ENCODE measurements at regions not wholly inside any gene's neighbourhood (a gene's known extent, or its start where the extent isn't known, plus 50 kb on each side); places are given as distances from the start of the nearest gene placed in this dataset.

- no peak for DNase-seq
Observed at GRCh38 chr12:76611533-76611932, 52.0 kb upstream of the OSBPL8 start.

- no peak for DNase-seq
Observed at GRCh38 chr12:76614364-76614763, 54.8 kb upstream of the OSBPL8 start.

GRCh38 chr12:76618031-76618430 lies 58.5 kb upstream of the OSBPL8 start:
- no peak for DNase-seq

- peak; percentile 69 for DNase-seq
Observed at GRCh38 chr12:76621582-76622024, 62.0 kb upstream of the OSBPL8 start.

GRCh38 chr12:76622351-76622750 lies 62.8 kb upstream of the OSBPL8 start:
- no peak for DNase-seq

- no peak for DNase-seq
Observed at GRCh38 chr12:76622915-76623314, 63.3 kb upstream of the OSBPL8 start.

GRCh38 chr12:76623931-76624330 lies 64.4 kb upstream of the OSBPL8 start:
- no peak for DNase-seq

GRCh38 chr12:76627346-76628135 lies 68.0 kb upstream of the OSBPL8 start:
- DNase-seq = no peak

- DNase-seq = no peak
Observed at GRCh38 chr12:76628745-76629144, 69.2 kb upstream of the OSBPL8 start.

GRCh38 chr12:76631741-76632140 lies 72.2 kb upstream of the OSBPL8 start:
- DNase-seq = no peak

- DNase-seq = no peak
Observed at GRCh38 chr12:76633415-76633814, 73.8 kb upstream of the OSBPL8 start.

- DNase-seq = no peak
Observed at GRCh38 chr12:76634133-76634532, 74.6 kb upstream of the OSBPL8 start.

GRCh38 chr12:76636121-76636692 lies 76.6 kb upstream of the OSBPL8 start:
- peak; percentile 16 for DNase-seq

GRCh38 chr12:76637807-76638206 lies 78.2 kb upstream of the OSBPL8 start:
- DNase-seq = no peak

- no peak for DNase-seq
Observed at GRCh38 chr12:76639646-76640045, 80.1 kb upstream of the OSBPL8 start.

GRCh38 chr12:76641073-76641472 lies 81.5 kb upstream of the OSBPL8 start:
- no peak for DNase-seq

- no peak for DNase-seq
Observed at GRCh38 chr12:76641961-76642360, 82.4 kb upstream of the OSBPL8 start.

GRCh38 chr12:76643438-76643837 lies 83.9 kb upstream of the OSBPL8 start:
- DNase-seq = no peak

- DNase-seq = no peak
Observed at GRCh38 chr12:76644950-76645349, 85.4 kb upstream of the OSBPL8 start.

GRCh38 chr12:76645934-76646333 lies 86.4 kb upstream of the OSBPL8 start:
- no peak for DNase-seq

- DNase-seq = no peak
Observed at GRCh38 chr12:76646366-76646765, 86.8 kb upstream of the OSBPL8 start.

GRCh38 chr12:76649099-76649498 lies 89.5 kb upstream of the OSBPL8 start:
- DNase-seq = no peak

- no peak for DNase-seq
Observed at GRCh38 chr12:76652402-76652801, 92.8 kb upstream of the OSBPL8 start.

- DNase-seq = no peak
Observed at GRCh38 chr12:76653342-76653741, 93.8 kb upstream of the OSBPL8 start.

GRCh38 chr12:76664731-76665130 lies 99.2 kb upstream of the ZDHHC17 start:
- no peak for DNase-seq

Measured in activated CD4-positive, alpha-beta T cell treated with anti-CD3 and anti-CD28 coated beads, Interleukin-2, amount 50 U/mL, for 16 hours (primary cell).